Astrocyte (in vitro differentiated cells and primary cell): ENCODE measurements at regions not wholly inside any gene's neighbourhood (a gene's known extent, or its start where the extent isn't known, plus 50 kb on each side); places are given as distances from the start of the nearest gene placed in this dataset.
A peak's percentile ranks its signal among the peaks of the same experiment; 100 is the strongest.

Experiments
- DNase-seq: peaks from one replicate; pipeline ENCODE4 v3.0.0-alpha.2; 2010; ENCODE audit warnings: low read depth
- FAIRE-seq: peaks from 2 replicates; lab custom pipeline; 2011; peaks lifted over from hg19 to GRCh38; lab: Jason Lieb, UNC
- H2AFZ ChIP-seq: 2 replicates; pipeline ENCODE4 v1.6.0; 2012; ENCODE audit warnings: low read depth, low read length, inconsistent platforms
- H3K27ac ChIP-seq: 2 replicates; pipeline ENCODE4 v1.5.1; 2011; ENCODE audit warnings: low read depth, low read length, inconsistent platforms
- H3K27me3 ChIP-seq: 2 replicates; pipeline ENCODE4 v1.6.0; 2011; ENCODE audit warnings: low read length, inconsistent platforms; ENCODE audit not compliant: insufficient read depth
- H3K36me3 ChIP-seq: 2 replicates; pipeline ENCODE4 v1.5.1; 2011; ENCODE audit warnings: low read length, inconsistent platforms; ENCODE audit not compliant: insufficient read depth
- H3K4me1 ChIP-seq: 2 replicates; pipeline ENCODE4 v1.5.1; 2011; ENCODE audit warnings: low read length, inconsistent platforms; ENCODE audit not compliant: insufficient read depth
- H3K4me2 ChIP-seq: 2 replicates; pipeline ENCODE4 v1.6.0; 2012; ENCODE audit warnings: low read length, inconsistent platforms
- H3K4me3 ChIP-seq: 2 replicates; pipeline ENCODE4 v1.5.1; 2011; ENCODE audit warnings: low read depth, mild to moderate bottlenecking, low read length, inconsistent platforms; ENCODE audit not compliant: insufficient read depth
- H3K79me2 ChIP-seq: 2 replicates; pipeline ENCODE4 v1.6.0; 2012; ENCODE audit warnings: mild to moderate bottlenecking, low read length, inconsistent platforms; ENCODE audit not compliant: insufficient read depth
- H3K9ac ChIP-seq: 2 replicates; pipeline ENCODE4 v1.6.0; 2012; ENCODE audit warnings: mild to moderate bottlenecking, low read length, inconsistent platforms
- H3K9me3 ChIP-seq: 2 replicates; pipeline ENCODE4 v1.5.1; 2012; ENCODE audit warnings: low read depth, mild to moderate bottlenecking, low read length, inconsistent platforms; ENCODE audit not compliant: insufficient read depth
- H4K20me1 ChIP-seq: 2 replicates; pipeline ENCODE4 v1.6.0; 2012; ENCODE audit warnings: low read length, inconsistent platforms; ENCODE audit not compliant: insufficient read depth
- H3K27ac Mint-ChIP-seq: one replicate; pipeline ENCODE4 v1.8.0; 2021; ENCODE audit warnings: mild to moderate bottlenecking, mixed read lengths; ENCODE audit not compliant: unreplicated experiment
- H3K27me3 Mint-ChIP-seq: one replicate; pipeline ENCODE4 v1.8.0; 2021; ENCODE audit warnings: low read depth, mixed read lengths; ENCODE audit not compliant: unreplicated experiment
- H3K36me3 Mint-ChIP-seq: one replicate; pipeline ENCODE4 v1.8.0; 2021; ENCODE audit warnings: low read depth, mixed read lengths; ENCODE audit not compliant: unreplicated experiment
- H3K4me1 Mint-ChIP-seq: one replicate; pipeline ENCODE4 v1.8.0; 2021; ENCODE audit warnings: low read depth, mixed read lengths; ENCODE audit not compliant: unreplicated experiment
- H3K4me3 Mint-ChIP-seq: one replicate; pipeline ENCODE4 v1.8.0; 2021; ENCODE audit warnings: mild to moderate bottlenecking, moderate library complexity, mixed read lengths; ENCODE audit not compliant: unreplicated experiment
- H3K9me3 Mint-ChIP-seq: one replicate; pipeline ENCODE4 v1.8.0; 2021; ENCODE audit warnings: mild to moderate bottlenecking, mixed read lengths; ENCODE audit not compliant: unreplicated experiment
- CTCF ChIP-seq: IDR thresholded peaks from 2 replicates; pipeline ENCODE4 v1.5.1; 2011; ENCODE audit warnings: low read depth, mild to moderate bottlenecking, inconsistent platforms, low read length, moderate library complexity; ENCODE audit not compliant: insufficient read depth
- EZH2 ChIP-seq: IDR thresholded peaks from 2 replicates; pipeline ENCODE4 v1.6.1; 2012; ENCODE audit warnings: mild to moderate bottlenecking, low read length, inconsistent platforms; ENCODE audit not compliant: insufficient read depth

GRCh38 chr10:33387720-33388119 is 53.3 kb upstream of the NRP1 start:
- H3K4me2 ChIP-seq, result no peak overlapping the region
- no peaks in the 10 kb centered on the region for H3K4me1 ChIP-seq
- no peaks in the 10 kb centered on the region for H3K36me3 Mint-ChIP-seq
- no peak overlapping the region for H3K4me3 Mint-ChIP-seq
- no peak overlapping the region for H3K27ac Mint-ChIP-seq
- H3K4me3 ChIP-seq, result no peak overlapping the region
- H3K9ac ChIP-seq, result no peak overlapping the region
- DNase-seq (no peak), FAIRE-seq (no peak)
- peaks cover 5% of the 10 kb centered on the region for H3K4me1 Mint-ChIP-seq
- no peaks in the 10 kb centered on the region for H3K9me3 ChIP-seq
- no peaks in the 10 kb centered on the region for H4K20me1 ChIP-seq
- H2AFZ ChIP-seq, result no peak overlapping the region
- no peaks in the 10 kb centered on the region for H3K27me3 ChIP-seq
- no peaks in the 10 kb centered on the region for H3K36me3 ChIP-seq
- no peaks in the 10 kb centered on the region for H3K79me2 ChIP-seq
- peaks cover 4% of the 10 kb centered on the region for H3K27me3 Mint-ChIP-seq
- H3K27ac ChIP-seq, result no peak overlapping the region
- no peaks in the 10 kb centered on the region for H3K9me3 Mint-ChIP-seq
- TF ChIP-seq CTCF (no peak), EZH2 (no peak)

- no peaks in the 10 kb centered on the region for H3K36me3 ChIP-seq
- DNase-seq (peak; percentile 38), FAIRE-seq (no peak)
- Mint-ChIP-seq H3K27me3 (peaks cover 4% of the 10 kb centered on the region), H3K9me3 (no peaks in the 10 kb centered on the region), H3K4me3 (no peak overlapping the region), H3K27ac (peak overlapping the region; percentile 78), H3K36me3 (no peaks in the 10 kb centered on the region), H3K4me1 (peaks cover 5% of the 10 kb centered on the region)
- no peak overlapping the region for H3K27ac ChIP-seq
- H3K9me3 ChIP-seq, result no peaks in the 10 kb centered on the region
- no peak overlapping the region for H2AFZ ChIP-seq
- no peak overlapping the region for H3K4me3 ChIP-seq
- no peak overlapping the region for H3K9ac ChIP-seq
- TF ChIP-seq EZH2, result no peak
- TF ChIP-seq CTCF, result no peak
- no peak overlapping the region for H3K4me2 ChIP-seq
- H3K27me3 ChIP-seq, result no peaks in the 10 kb centered on the region
- H3K79me2 ChIP-seq, result no peaks in the 10 kb centered on the region
- H3K4me1 ChIP-seq, result peaks cover 4% of the 10 kb centered on the region
- H4K20me1 ChIP-seq, result no peaks in the 10 kb centered on the region
Measured at GRCh38 chr10:33386926-33387325, 52.5 kb upstream of the NRP1 start.

- Mint-ChIP-seq H3K9me3 (no peaks in the 10 kb centered on the region), H3K4me1 (peaks cover 3% of the 10 kb centered on the region), H3K27ac (no peak overlapping the region), H3K27me3 (peaks cover 4% of the 10 kb centered on the region), H3K36me3 (no peaks in the 10 kb centered on the region), H3K4me3 (no peak overlapping the region)
- Histone ChIP-seq H3K27ac (no peak overlapping the region), H3K27me3 (no peaks in the 10 kb centered on the region), H2AFZ (no peak overlapping the region), H3K4me3 (no peak overlapping the region), H3K4me2 (no peak overlapping the region), H3K9me3 (no peaks in the 10 kb centered on the region), H3K9ac (no peak overlapping the region), H3K36me3 (no peaks in the 10 kb centered on the region), H3K4me1 (peaks cover 9% of the 10 kb centered on the region), H4K20me1 (no peaks in the 10 kb centered on the region), H3K79me2 (no peaks in the 10 kb centered on the region)
- FAIRE-seq (no peak), DNase-seq (no peak)
- no peak for TF ChIP-seq CTCF
- no peak for TF ChIP-seq EZH2
Measured at GRCh38 chr10:33385686-33386085, 51.2 kb upstream of the NRP1 start.
